B cell (primary cell): ENCODE measurements at regions not wholly inside any gene's neighbourhood (a gene's known extent, or its start where the extent isn't known, plus 50 kb on each side); places are given as distances from the start of the nearest gene placed in this dataset.

Experiments used
- EZH2 ChIP-seq: IDR thresholded peaks from 2 replicates; pipeline ENCODE4 v1.6.1; 2012; ENCODE audit warnings: borderline replicate concordance, low read depth, mild to moderate bottlenecking, moderate library complexity, low read length; ENCODE audit not compliant: insufficient read depth, poor library complexity, severe bottlenecking
- TF ChIP-seq, protein P1 (sequence below): fragments of 200-600 bp; IDR thresholded peaks from one replicate; pipeline ENCODE4 v1.8.0; 2022; ENCODE audit warnings: antibody characterized with exemption, mild to moderate bottlenecking

DNA sequence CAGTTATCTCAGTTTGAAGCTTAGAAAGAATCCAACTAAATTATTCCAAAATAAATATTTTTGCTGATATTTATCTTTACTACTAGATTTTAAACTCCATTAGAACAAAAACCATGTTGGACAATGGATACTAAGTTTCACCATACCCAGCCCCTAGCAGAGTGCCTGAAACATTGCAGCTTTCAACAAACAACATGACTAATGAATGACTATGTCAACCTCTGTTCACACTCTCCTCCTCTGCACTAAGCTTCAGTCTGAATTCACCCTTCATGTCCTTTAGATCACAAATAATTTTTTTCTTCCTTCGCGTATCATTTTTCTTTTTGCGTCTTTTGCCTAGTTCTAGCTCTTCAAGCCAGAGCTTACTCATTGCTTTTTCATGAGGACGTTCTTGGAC, 315.2 kb downstream of the PCDH10 start:
- TF ChIP-seq, protein P1, sequence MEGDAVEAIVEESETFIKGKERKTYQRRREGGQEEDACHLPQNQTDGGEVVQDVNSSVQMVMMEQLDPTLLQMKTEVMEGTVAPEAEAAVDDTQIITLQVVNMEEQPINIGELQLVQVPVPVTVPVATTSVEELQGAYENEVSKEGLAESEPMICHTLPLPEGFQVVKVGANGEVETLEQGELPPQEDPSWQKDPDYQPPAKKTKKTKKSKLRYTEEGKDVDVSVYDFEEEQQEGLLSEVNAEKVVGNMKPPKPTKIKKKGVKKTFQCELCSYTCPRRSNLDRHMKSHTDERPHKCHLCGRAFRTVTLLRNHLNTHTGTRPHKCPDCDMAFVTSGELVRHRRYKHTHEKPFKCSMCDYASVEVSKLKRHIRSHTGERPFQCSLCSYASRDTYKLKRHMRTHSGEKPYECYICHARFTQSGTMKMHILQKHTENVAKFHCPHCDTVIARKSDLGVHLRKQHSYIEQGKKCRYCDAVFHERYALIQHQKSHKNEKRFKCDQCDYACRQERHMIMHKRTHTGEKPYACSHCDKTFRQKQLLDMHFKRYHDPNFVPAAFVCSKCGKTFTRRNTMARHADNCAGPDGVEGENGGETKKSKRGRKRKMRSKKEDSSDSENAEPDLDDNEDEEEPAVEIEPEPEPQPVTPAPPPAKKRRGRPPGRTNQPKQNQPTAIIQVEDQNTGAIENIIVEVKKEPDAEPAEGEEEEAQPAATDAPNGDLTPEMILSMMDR: no peak
- no peak for TF ChIP-seq EZH2
